Hematopoietic multipotent progenitor cell treated with erythropoietin and hydrocortisone succinate and interleukin-3 and kit ligand, for 6 days (in vitro differentiated cells): ENCODE measurements at regions not wholly inside any gene's neighbourhood (a gene's known extent, or its start where the extent isn't known, plus 50 kb on each side); places are given as distances from the start of the nearest gene placed in this dataset.
A peak's percentile ranks its signal among the peaks of the same experiment; 100 is the strongest.

ENCODE experiments used
- DNase-seq: peaks from one replicate; pipeline ENCODE4 v3.0.0-alpha.2; 2015

- DNase-seq: no peak
Observed at GRCh38 chr7:13518738-13519137, 470.7 kb downstream of the ETV1 start.

GRCh38 chr7:13524076-13524475 is 465.4 kb downstream of the ETV1 start:
- no peak for DNase-seq

GRCh38 chr7:13532028-13532753 is 457.3 kb downstream of the ETV1 start:
- DNase-seq: peak; percentile 22

- no peak for DNase-seq
Observed at GRCh38 chr7:13538669-13539068, 450.8 kb downstream of the ETV1 start.

- peak; percentile 1 for DNase-seq
Observed at GRCh38 chr7:13540429-13540828, 449.0 kb downstream of the ETV1 start.

- no peak for DNase-seq
Observed at GRCh38 chr7:13541326-13541725, 448.1 kb downstream of the ETV1 start.

GRCh38 chr7:13542451-13542850 is 447.0 kb downstream of the ETV1 start:
- no peak for DNase-seq

- no peak for DNase-seq
Observed at GRCh38 chr7:13551503-13551902, 438.0 kb downstream of the ETV1 start.

- no peak for DNase-seq
Observed at GRCh38 chr7:13560441-13560840, 429.0 kb downstream of the ETV1 start.

- no peak for DNase-seq
Observed at GRCh38 chr7:13563257-13563656, 426.2 kb downstream of the ETV1 start.

GRCh38 chr7:13563680-13564079 is 425.8 kb downstream of the ETV1 start:
- DNase-seq: no peak

GRCh38 chr7:13577566-13578145 is 411.8 kb downstream of the ETV1 start:
- DNase-seq: no peak

GRCh38 chr7:13578294-13578693 is 411.2 kb downstream of the ETV1 start:
- no peak for DNase-seq

GRCh38 chr7:13581097-13581496 is 408.4 kb downstream of the ETV1 start:
- DNase-seq: no peak

- no peak for DNase-seq
Observed at GRCh38 chr7:13593854-13594253, 395.6 kb downstream of the ETV1 start.

GRCh38 chr7:13602036-13602435 is 387.4 kb downstream of the ETV1 start:
- no peak for DNase-seq

- DNase-seq: no peak
Observed at GRCh38 chr7:13603016-13603415, 386.4 kb downstream of the ETV1 start.

GRCh38 chr7:13603661-13604060 is 385.8 kb downstream of the ETV1 start:
- DNase-seq: no peak

- DNase-seq: no peak
Observed at GRCh38 chr7:13604178-13604577, 385.3 kb downstream of the ETV1 start.

- DNase-seq: no peak
Observed at GRCh38 chr7:13610372-13610771, 379.1 kb downstream of the ETV1 start.

- no peak for DNase-seq
Observed at GRCh38 chr7:13615679-13616078, 373.8 kb downstream of the ETV1 start.

GRCh38 chr7:13627455-13627854 is 362.0 kb downstream of the ETV1 start:
- DNase-seq: no peak

GRCh38 chr7:13628239-13629001 is 361.0 kb downstream of the ETV1 start:
- DNase-seq: no peak
